NCI-H345 (cell line): ENCODE measurements at regions not wholly inside any gene's neighbourhood (a gene's known extent, or its start where the extent isn't known, plus 50 kb on each side); places are given as distances from the start of the nearest gene placed in this dataset.
A peak's percentile ranks its signal among the peaks of the same experiment; 100 is the strongest.
"Not testable (repeated sequence)": the region's sequence is repeated elsewhere in the genome, so short reads cannot be mapped to it uniquely, and the experiment has no call there.

ENCODE experiments used
- DNase-seq: peaks from one replicate; lab custom pipeline; 2025; lab: John Stamatoyannopoulos, UW

- no peak for DNase-seq
These were observed 57.3 kb upstream of the ADGRA3 start for GRCh38 chr4:22573198-22573597.

GRCh38 chr4:22573641-22574040 is 57.8 kb upstream of the ADGRA3 start:
- DNase-seq, result no peak

- DNase-seq, result no peak
These were observed 58.6 kb upstream of the ADGRA3 start for GRCh38 chr4:22574424-22574823.

GRCh38 chr4:22574880-22575279 is 59.0 kb upstream of the ADGRA3 start:
- no peak for DNase-seq

GRCh38 chr4:22587253-22587652 is 71.4 kb upstream of the ADGRA3 start:
- DNase-seq, result no peak

- DNase-seq, result no peak
These were observed 78.1 kb upstream of the ADGRA3 start for GRCh38 chr4:22593933-22594332.

- DNase-seq, result no peak
These were observed 79.8 kb upstream of the ADGRA3 start for GRCh38 chr4:22595684-22596083.

GRCh38 chr4:22596409-22596808 is 80.5 kb upstream of the ADGRA3 start:
- no peak for DNase-seq

- no peak for DNase-seq
These were observed 81.6 kb upstream of the ADGRA3 start for GRCh38 chr4:22597471-22597870.

GRCh38 chr4:22598113-22599047 is 82.5 kb upstream of the ADGRA3 start:
- not testable (repeated sequence) for DNase-seq

GRCh38 chr4:22599228-22599928 is 83.5 kb upstream of the ADGRA3 start:
- not testable (repeated sequence) for DNase-seq

- DNase-seq, result not testable (repeated sequence)
These were observed 84.1 kb upstream of the ADGRA3 start for GRCh38 chr4:22599929-22600432.

- not testable (repeated sequence) for DNase-seq
These were observed 85.8 kb upstream of the ADGRA3 start for GRCh38 chr4:22601638-22602037.

- peak; percentile 17 for DNase-seq
These were observed 85.4 kb upstream of the GBA3 start for GRCh38 chr4:22607382-22607781.

- DNase-seq, result not testable (repeated sequence)
These were observed 82.7 kb upstream of the GBA3 start for GRCh38 chr4:22609951-22610525.

GRCh38 chr4:22614114-22614513 is 78.6 kb upstream of the GBA3 start:
- no peak for DNase-seq

GRCh38 chr4:22616516-22616915 is 76.2 kb upstream of the GBA3 start:
- DNase-seq, result no peak

- not testable (repeated sequence) for DNase-seq
These were observed 72.6 kb upstream of the GBA3 start for GRCh38 chr4:22620144-22620543.

- DNase-seq, result not testable (repeated sequence)
These were observed 70.8 kb upstream of the GBA3 start for GRCh38 chr4:22621970-22622369.

- not testable (repeated sequence) for DNase-seq
These were observed 68.7 kb upstream of the GBA3 start for GRCh38 chr4:22624002-22624401.

GRCh38 chr4:22625311-22625710 is 67.4 kb upstream of the GBA3 start:
- DNase-seq, result no peak

GRCh38 chr4:22627851-22628250 is 64.9 kb upstream of the GBA3 start:
- not testable (repeated sequence) for DNase-seq
